H1 (cell line): ENCODE measurements at regions not wholly inside any gene's neighbourhood (a gene's known extent, or its start where the extent isn't known, plus 50 kb on each side); places are given as distances from the start of the nearest gene placed in this dataset.

Experiments used
- MAFK ChIP-seq: IDR thresholded peaks from 2 replicates; pipeline ENCODE4 v1.6.1; 2012; ENCODE audit warnings: low read depth, mild to moderate bottlenecking, improper control_type of control experiment, low read length
- POLR2A ChIP-seq, 2 experiments: IDR thresholded peaks; 1 replicate in 1 of 2; 2 replicates in 1 of 2; pipeline ENCODE4 v1.6.1; 2011; ENCODE audit warnings: low read depth in 2 of 2, low read length in 2 of 2, mild to moderate bottlenecking in 2 of 2; ENCODE audit errors: control extremely low read depth in 1 of 2
- RAD21 ChIP-seq, 2 experiments: IDR thresholded peaks in 1 of 2; conservative IDR thresholded peaks in 1 of 2; 2 replicates each; pipeline ENCODE4 v1.6.1; 2011; ENCODE audit warnings: low read depth in 2 of 2, low read length in 2 of 2, improper control_type of control experiment in 1 of 2, inconsistent platforms in 1 of 2, mild to moderate bottlenecking in 1 of 2, moderate library complexity in 1 of 2
- RXRA ChIP-seq: IDR thresholded peaks from 2 replicates; pipeline ENCODE4 v1.6.1; 2011; ENCODE audit warnings: low read depth, mild to moderate bottlenecking, low read length, moderate library complexity; ENCODE audit not compliant: insufficient read depth

DNA sequence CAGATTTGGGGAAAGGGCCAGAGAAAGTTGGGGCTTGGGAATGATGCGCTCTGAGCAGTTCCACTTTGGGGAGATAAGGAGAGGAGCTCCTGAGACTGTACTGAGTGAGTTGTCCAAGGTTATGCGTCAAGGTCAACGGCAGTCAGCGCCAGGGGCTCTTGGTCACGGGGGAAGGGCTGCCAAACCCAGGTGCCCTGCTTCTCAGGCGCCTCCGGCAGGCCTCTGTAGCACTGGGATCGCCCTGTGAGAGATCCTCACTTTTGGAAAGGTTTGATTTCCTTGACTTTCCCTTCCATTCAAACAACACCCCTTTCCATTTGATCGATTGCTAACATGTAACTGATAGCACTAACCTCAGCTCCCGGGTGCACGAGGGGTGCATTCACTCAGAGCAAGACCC, 136.5 kb upstream of the SOX11 start:
- TF ChIP-seq MAFK: no peak
- no peak for TF ChIP-seq RAD21 (IDR thresholded peaks at IDR 0.05 in 1 of 2, conservative IDR thresholded peaks at IDR 0.05 in 1 of 2; ENCODE audit: low read depth in 2 of 2, low read length in 2 of 2)
- TF ChIP-seq RXRA: no peak
- TF ChIP-seq POLR2A (IDR thresholded peaks at IDR 0.05; ENCODE audit: control extremely low read depth in 1 of 2, low read depth in 2 of 2, low read length in 2 of 2): no peak
